Esophagus mucosa (tissue), 1 donor: ENCODE measurements at regions not wholly inside any gene's neighbourhood (a gene's known extent, or its start where the extent isn't known, plus 50 kb on each side); places are given as distances from the start of the nearest gene placed in this dataset.

Experiments used
- ATAC-seq: fragments of 200-7000 bp; cut with Tn5 transposase; one replicate; pipeline ENCODE4 v1.9.1; 2020
- donor health status: DM: yes; HTN: yes; CAD: no.

- ATAC-seq: no peak
Observed at GRCh38 chr3:106552351-106553043, 683.7 kb upstream of the CBLB start.

- no peak for ATAC-seq
Observed at GRCh38 chr3:106560451-106560966, 691.7 kb upstream of the CBLB start.

- no peak for ATAC-seq
Observed at GRCh38 chr3:106566277-106566676, 697.5 kb upstream of the CBLB start.

- ATAC-seq: no peak
Observed at GRCh38 chr3:106570426-106570825, 701.6 kb upstream of the CBLB start.

GRCh38 chr3:106573605-106574004 is 704.8 kb upstream of the CBLB start:
- no peak for ATAC-seq

- ATAC-seq: no peak
Observed at GRCh38 chr3:106575029-106575428, 706.2 kb upstream of the CBLB start.

- ATAC-seq: no peak
Observed at GRCh38 chr3:106577241-106577640, 708.4 kb upstream of the CBLB start.

- ATAC-seq: no peak
Observed at GRCh38 chr3:106578911-106579310, 710.1 kb upstream of the CBLB start.

- ATAC-seq: no peak
Observed at GRCh38 chr3:106582151-106582550, 713.3 kb upstream of the CBLB start.

GRCh38 chr3:106587551-106587950 is 718.7 kb upstream of the CBLB start:
- ATAC-seq: no peak

- no peak for ATAC-seq
Observed at GRCh38 chr3:106588739-106589138, 719.9 kb upstream of the CBLB start.

- peak; percentile 92 for ATAC-seq
Observed at GRCh38 chr3:106589311-106589942, 720.6 kb upstream of the CBLB start.

- ATAC-seq: peak; percentile 45
Observed at GRCh38 chr3:106590216-106590615, 721.4 kb upstream of the CBLB start.

- ATAC-seq: no peak
Observed at GRCh38 chr3:106593381-106593780, 724.6 kb upstream of the CBLB start.

GRCh38 chr3:106609666-106610301 is 741.0 kb upstream of the CBLB start:
- ATAC-seq: peak; percentile 77

- ATAC-seq: no peak
Observed at GRCh38 chr3:106610362-106610959, 741.6 kb upstream of the CBLB start.

GRCh38 chr3:106611116-106611515 is 742.3 kb upstream of the CBLB start:
- no peak for ATAC-seq

- no peak for ATAC-seq
Observed at GRCh38 chr3:106611841-106612240, 743.0 kb upstream of the CBLB start.

- ATAC-seq: no peak
Observed at GRCh38 chr3:106616556-106616955, 747.7 kb upstream of the CBLB start.

GRCh38 chr3:106617276-106617675 is 748.5 kb upstream of the CBLB start:
- ATAC-seq: no peak

- ATAC-seq: no peak
Observed at GRCh38 chr3:106620646-106621045, 751.8 kb upstream of the CBLB start.

GRCh38 chr3:106624154-106624553 is 753.1 kb upstream of the CCDC54 start:
- no peak for ATAC-seq

- ATAC-seq: no peak
Observed at GRCh38 chr3:106628407-106628806, 748.8 kb upstream of the CCDC54 start.
